ENCODE measurements at regions not wholly inside any gene's neighbourhood (a gene's known extent, or its start where the extent isn't known, plus 50 kb on each side); places are given as distances from the start of the nearest gene placed in this dataset.

DNA sequence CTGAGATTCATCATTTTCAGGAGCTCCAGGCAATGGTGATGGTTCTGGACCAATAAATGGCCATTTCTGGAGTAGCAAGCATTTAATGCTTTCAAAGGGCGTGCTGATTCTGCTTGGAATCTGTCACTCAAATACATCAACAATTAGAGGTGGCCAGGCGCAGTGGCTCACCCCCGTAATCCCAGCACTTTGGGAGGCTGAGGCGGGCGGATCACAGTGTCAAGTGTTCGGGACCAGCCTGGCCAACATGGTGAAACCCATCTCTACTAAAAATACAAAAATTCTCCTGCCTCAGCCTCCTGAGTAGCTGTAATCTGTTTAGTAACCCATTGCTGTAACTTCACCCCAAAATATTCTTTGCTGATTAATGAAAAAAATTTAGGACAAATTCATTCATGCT, 1574.2 kb downstream of the EFNB2 start:
- intact Hi-C loops (cut with micrococcal nuclease): no loop called here
- ATAC-seq: no peak
- DNase-seq (ENCODE audit: low read depth, low spot score): no peak
- Histone ChIP-seq H4K20me1 (ENCODE audit: insufficient read depth) (no peaks in the 10 kb centered on the region), H3K4me1 (ENCODE audit: control insufficient read depth in 1 of 2, insufficient read depth in 2 of 2, low read length in 2 of 2) (no peaks in the 10 kb centered on the region), H2AFZ (ENCODE audit: low read depth, low read length, poor library complexity, severe bottlenecking) (no peak overlapping the region), H3K9me3 (ENCODE audit: control insufficient read depth in 1 of 2, insufficient read depth in 1 of 2, low read depth in 1 of 2, low read length in 2 of 2) (no peaks in the 10 kb centered on the region), H3K9me2 (ENCODE audit: insufficient read depth) (no peaks in the 10 kb centered on the region), H3K27ac (ENCODE audit: low read depth, low read length) (no peak overlapping the region), H3K4me2 (ENCODE audit: low read length) (no peak overlapping the region), H3K36me3 (ENCODE audit: control insufficient read depth in 1 of 2, insufficient read depth in 2 of 2, low read length in 2 of 2) (no peaks in the 10 kb centered on the region), H3K79me2 (ENCODE audit: insufficient read depth, low read length) (no peaks in the 10 kb centered on the region), H3K4me3 (replicated peaks in 1 of 2; ENCODE audit: low read depth in 1 of 2, low read length in 2 of 2) (no peak overlapping the region), H3K9ac (ENCODE audit: low read length) (no peak overlapping the region), H3K27me3 (ENCODE audit: insufficient read depth, low read length) (no peaks in the 10 kb centered on the region)
- CTCF ChIA-PET: no interaction called here
- no TSS peak for BruUV-seq (replicated peaks)
- POLR2A ChIA-PET: no interaction called here
- TF ChIP-seq EZH2phosphoT487 (IDR thresholded peaks at IDR 0.05; ENCODE audit: borderline replicate concordance) (no peak), CEBPB (IDR thresholded peaks at IDR 0.05; ENCODE audit: low read depth) (no peak), TCF7L2 (IDR thresholded peaks at IDR 0.05; ENCODE audit: borderline replicate concordance, extremely low read depth, insufficient read depth, insufficient read length) (no peak), SRF (IDR thresholded peaks at IDR 0.05; ENCODE audit: low read depth) (no peak), POLR2AphosphoS5 (IDR thresholded peaks at IDR 0.05; ENCODE audit: low read depth, low read length) (no peak), ZFX (IDR thresholded peaks at IDR 0.05) (no peak), EZH2 (IDR thresholded peaks at IDR 0.05) (no peak), SP1 (IDR thresholded peaks at IDR 0.05; ENCODE audit: low read depth) (no peak)
- TF ChIP-seq, protein P1, sequence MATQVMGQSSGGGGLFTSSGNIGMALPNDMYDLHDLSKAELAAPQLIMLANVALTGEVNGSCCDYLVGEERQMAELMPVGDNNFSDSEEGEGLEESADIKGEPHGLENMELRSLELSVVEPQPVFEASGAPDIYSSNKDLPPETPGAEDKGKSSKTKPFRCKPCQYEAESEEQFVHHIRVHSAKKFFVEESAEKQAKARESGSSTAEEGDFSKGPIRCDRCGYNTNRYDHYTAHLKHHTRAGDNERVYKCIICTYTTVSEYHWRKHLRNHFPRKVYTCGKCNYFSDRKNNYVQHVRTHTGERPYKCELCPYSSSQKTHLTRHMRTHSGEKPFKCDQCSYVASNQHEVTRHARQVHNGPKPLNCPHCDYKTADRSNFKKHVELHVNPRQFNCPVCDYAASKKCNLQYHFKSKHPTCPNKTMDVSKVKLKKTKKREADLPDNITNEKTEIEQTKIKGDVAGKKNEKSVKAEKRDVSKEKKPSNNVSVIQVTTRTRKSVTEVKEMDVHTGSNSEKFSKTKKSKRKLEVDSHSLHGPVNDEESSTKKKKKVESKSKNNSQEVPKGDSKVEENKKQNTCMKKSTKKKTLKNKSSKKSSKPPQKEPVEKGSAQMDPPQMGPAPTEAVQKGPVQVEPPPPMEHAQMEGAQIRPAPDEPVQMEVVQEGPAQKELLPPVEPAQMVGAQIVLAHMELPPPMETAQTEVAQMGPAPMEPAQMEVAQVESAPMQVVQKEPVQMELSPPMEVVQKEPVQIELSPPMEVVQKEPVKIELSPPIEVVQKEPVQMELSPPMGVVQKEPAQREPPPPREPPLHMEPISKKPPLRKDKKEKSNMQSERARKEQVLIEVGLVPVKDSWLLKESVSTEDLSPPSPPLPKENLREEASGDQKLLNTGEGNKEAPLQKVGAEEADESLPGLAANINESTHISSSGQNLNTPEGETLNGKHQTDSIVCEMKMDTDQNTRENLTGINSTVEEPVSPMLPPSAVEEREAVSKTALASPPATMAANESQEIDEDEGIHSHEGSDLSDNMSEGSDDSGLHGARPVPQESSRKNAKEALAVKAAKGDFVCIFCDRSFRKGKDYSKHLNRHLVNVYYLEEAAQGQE (IDR thresholded peaks at IDR 0.05; ENCODE audit: low read depth): no peak
- RAD21 ChIA-PET (ENCODE audit: low non-redundant PET in 1 of 2, low total read pairs in 2 of 2, uncharacterized antibody in 2 of 2, unreplicated experiment in 2 of 2): no interaction called here

Measured in HCT116 (cell line).